DND-41 (cell line): ENCODE measurements at regions not wholly inside any gene's neighbourhood (a gene's known extent, or its start where the extent isn't known, plus 50 kb on each side); places are given as distances from the start of the nearest gene placed in this dataset.

Experiments used
- ATAC-seq: fragments of 200-7000 bp; cut with Tn5 transposase; 3 replicates; pipeline ENCODE4 v1.9.1; 2021; ENCODE audit warnings: low read depth; ENCODE audit not compliant: insufficient read depth
- DNase-seq: peaks from one replicate; pipeline ENCODE4 v3.0.0-alpha.2; 2020
- H2AFZ ChIP-seq: 2 replicates; pipeline ENCODE4 v1.6.0; 2012; ENCODE audit warnings: low read depth, low read length
- H3K27ac ChIP-seq: 2 replicates; pipeline ENCODE4 v1.5.1; 2012; ENCODE audit warnings: low read length, inconsistent platforms
- H3K27me3 ChIP-seq: fragments of 200-600 bp; sonication (generic); 2 replicates; pipeline ENCODE4 v1.6.0; 2012; ENCODE audit warnings: low read length, mild to moderate bottlenecking, inconsistent platforms; ENCODE audit not compliant: insufficient read depth, poor library complexity
- H3K36me3 ChIP-seq: 2 replicates; pipeline ENCODE4 v1.5.1; 2012; ENCODE audit warnings: low read length, inconsistent platforms; ENCODE audit not compliant: insufficient read depth
- H3K4me1 ChIP-seq: 2 replicates; pipeline ENCODE4 v1.5.1; 2012; ENCODE audit warnings: mild to moderate bottlenecking, low read length; ENCODE audit not compliant: insufficient read depth
- H3K4me2 ChIP-seq: 2 replicates; pipeline ENCODE4 v1.6.0; 2012; ENCODE audit warnings: mild to moderate bottlenecking, moderate library complexity, low read length, inconsistent platforms; ENCODE audit not compliant: insufficient read depth
- H3K4me3 ChIP-seq, 2 experiments: fragments of 200-600 bp in 1 of 2; shearing (Covaris generic) in 1 of 2; 2 replicates each; pipeline ENCODE4 v1.5.1; 2012 to 2016; ENCODE audit warnings: inconsistent platforms in 2 of 2, low read length in 2 of 2, mild to moderate bottlenecking in 2 of 2, low read depth in 1 of 2, moderate library complexity in 1 of 2
- H3K79me2 ChIP-seq: 2 replicates; pipeline ENCODE4 v1.6.0; 2012; ENCODE audit warnings: low read length, inconsistent platforms; ENCODE audit not compliant: insufficient read depth
- H3K9ac ChIP-seq: 2 replicates; pipeline ENCODE4 v1.6.0; 2012; ENCODE audit warnings: low read depth, mild to moderate bottlenecking, inconsistent platforms, low read length, moderate library complexity
- H3K9me3 ChIP-seq: 2 replicates; pipeline ENCODE4 v1.5.1; 2012; ENCODE audit warnings: low read length, moderate library complexity, mild to moderate bottlenecking, inconsistent platforms; ENCODE audit not compliant: insufficient read depth, severe bottlenecking
- H4K20me1 ChIP-seq: 2 replicates; pipeline ENCODE4 v1.6.0; 2012; ENCODE audit warnings: low read length; ENCODE audit not compliant: insufficient read depth
- CTCF ChIP-seq: IDR thresholded peaks from 2 replicates; pipeline ENCODE4 v1.5.1; 2012; ENCODE audit warnings: borderline replicate concordance, low read length, moderate library complexity, mild to moderate bottlenecking; ENCODE audit not compliant: poor library complexity, severe bottlenecking; ENCODE audit errors: extremely low read depth
- EZH2 ChIP-seq: IDR thresholded peaks from 3 replicates; pipeline ENCODE4 v1.6.1; 2012; ENCODE audit warnings: borderline replicate concordance, low read depth, mild to moderate bottlenecking, moderate library complexity, low read length, inconsistent platforms; ENCODE audit not compliant: severe bottlenecking

GRCh38 chr5:116864838-116865190, 290.2 kb upstream of the SEMA6A start:
- Histone ChIP-seq H3K36me3 (no peaks in the 10 kb centered on the region), H3K4me1 (no peaks in the 10 kb centered on the region), H3K4me3 (no peak overlapping the region), H3K9ac (no peak overlapping the region), H3K9me3 (no peaks in the 10 kb centered on the region), H3K27ac (no peak overlapping the region), H3K4me2 (no peak overlapping the region), H3K79me2 (no peaks in the 10 kb centered on the region), H2AFZ (no peak overlapping the region), H4K20me1 (no peaks in the 10 kb centered on the region), H3K27me3 (no peaks in the 10 kb centered on the region)
- no peak for TF ChIP-seq EZH2
- ATAC-seq, result no peak
- no peak for DNase-seq

- H3K36me3 ChIP-seq, result no peaks in the 10 kb centered on the region
- no peaks in the 10 kb centered on the region for H3K27me3 ChIP-seq
- no peaks in the 10 kb centered on the region for H3K4me1 ChIP-seq
- H3K4me2 ChIP-seq, result no peak overlapping the region
- no peaks in the 10 kb centered on the region for H4K20me1 ChIP-seq
- H3K4me3 ChIP-seq, result no peak overlapping the region
- H3K9me3 ChIP-seq, result no peaks in the 10 kb centered on the region
- no peak for TF ChIP-seq CTCF
- TF ChIP-seq EZH2, result no peak
- H3K27ac ChIP-seq, result no peak overlapping the region
- H2AFZ ChIP-seq, result no peak overlapping the region
- H3K79me2 ChIP-seq, result no peaks in the 10 kb centered on the region
- ATAC-seq (no peak), DNase-seq (no peak)
- H3K9ac ChIP-seq, result no peak overlapping the region
Observed at GRCh38 chr5:116864157-116864837, 289.7 kb upstream of the SEMA6A start.

DNA sequence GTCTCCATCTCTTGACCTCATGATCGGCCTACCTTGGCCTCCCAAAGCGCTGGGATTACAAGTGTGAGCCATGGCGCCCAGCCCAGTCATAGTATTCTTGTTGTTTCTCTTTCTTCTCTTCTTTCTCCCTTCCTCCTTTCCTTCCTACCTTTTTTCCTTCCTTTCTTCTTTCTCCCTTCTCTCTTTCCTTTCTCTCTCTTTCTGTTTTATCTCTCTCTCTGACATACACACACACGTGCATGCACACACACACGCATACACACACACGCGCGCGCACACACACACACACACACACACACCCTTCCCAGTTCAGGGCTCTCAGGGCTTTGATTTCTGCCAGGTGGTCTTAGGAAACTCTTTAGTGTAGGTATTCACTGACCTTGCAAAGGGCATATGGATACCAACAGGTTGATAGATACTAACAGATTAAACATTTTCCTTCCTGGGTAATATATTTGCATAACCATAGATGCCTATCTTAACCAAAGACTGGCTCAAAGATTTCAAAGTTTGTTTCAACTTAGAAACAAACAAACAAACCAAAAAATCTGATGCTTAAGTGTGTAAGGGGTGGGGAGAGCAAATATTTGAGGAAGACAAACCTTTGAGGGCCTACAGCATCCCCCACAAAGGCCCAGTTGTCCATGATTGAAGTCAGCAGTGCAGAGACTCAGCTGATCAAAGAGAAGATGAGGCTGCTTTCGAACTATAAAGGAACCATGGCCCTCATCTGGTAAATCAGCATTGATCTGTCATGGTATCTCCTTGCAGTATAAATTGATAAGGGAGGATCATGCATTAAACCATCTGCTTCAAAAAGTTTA, 288.2 kb upstream of the SEMA6A start:
- no peaks in the 10 kb centered on the region for H3K4me1 ChIP-seq
- DNase-seq (no peak), ATAC-seq (no peak)
- TF ChIP-seq CTCF, result no peak
- no peak for TF ChIP-seq EZH2
- no peaks in the 10 kb centered on the region for H3K9me3 ChIP-seq
- no peak overlapping the region for H3K4me2 ChIP-seq
- H2AFZ ChIP-seq, result no peak overlapping the region
- no peaks in the 10 kb centered on the region for H4K20me1 ChIP-seq
- no peak overlapping the region for H3K27ac ChIP-seq
- no peak overlapping the region for H3K4me3 ChIP-seq
- no peaks in the 10 kb centered on the region for H3K79me2 ChIP-seq
- H3K27me3 ChIP-seq, result no peaks in the 10 kb centered on the region
- no peak overlapping the region for H3K9ac ChIP-seq
- no peaks in the 10 kb centered on the region for H3K36me3 ChIP-seq

DNA sequence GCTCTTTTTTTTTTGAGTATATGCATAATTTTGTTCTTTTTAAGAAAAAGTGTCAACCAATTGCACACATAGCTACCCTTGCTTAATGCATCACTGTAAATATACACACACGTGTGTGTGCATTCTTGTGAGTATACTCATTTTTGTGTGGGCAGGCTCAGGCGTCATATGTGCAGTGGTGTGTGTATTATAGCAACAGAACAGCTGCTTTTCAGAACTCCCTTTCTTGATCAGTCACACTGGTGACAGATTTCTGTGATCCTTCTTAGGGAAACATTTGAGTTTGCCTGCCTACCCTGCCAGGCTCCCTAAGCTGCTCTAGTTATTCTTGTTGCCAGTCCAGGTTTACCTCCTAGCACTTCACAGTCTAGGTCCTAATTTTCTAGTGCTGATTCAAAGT, 287.0 kb upstream of the SEMA6A start:
- H3K27ac ChIP-seq, result no peak overlapping the region
- no peak overlapping the region for H3K4me3 ChIP-seq
- TF ChIP-seq CTCF, result no peak
- no peak for TF ChIP-seq EZH2
- DNase-seq (no peak), ATAC-seq (no peak)
- H4K20me1 ChIP-seq, result no peaks in the 10 kb centered on the region
- no peaks in the 10 kb centered on the region for H3K4me1 ChIP-seq
- no peaks in the 10 kb centered on the region for H3K36me3 ChIP-seq
- no peaks in the 10 kb centered on the region for H3K27me3 ChIP-seq
- no peaks in the 10 kb centered on the region for H3K79me2 ChIP-seq
- H3K9me3 ChIP-seq, result no peaks in the 10 kb centered on the region
- H2AFZ ChIP-seq, result no peak overlapping the region
- H3K9ac ChIP-seq, result no peak overlapping the region
- no peak overlapping the region for H3K4me2 ChIP-seq
